SK-N-MC (cell line): ENCODE measurements at regions not wholly inside any gene's neighbourhood (a gene's known extent, or its start where the extent isn't known, plus 50 kb on each side); places are given as distances from the start of the nearest gene placed in this dataset.

ENCODE experiments used
- EZH2 ChIP-seq: fragments of 200-600 bp; sonication (generic); IDR thresholded peaks from one replicate; pipeline ENCODE4 v1.6.1; 2017; ENCODE audit warnings: antibody characterized with exemption
- POLR2AphosphoS5 ChIP-seq: IDR thresholded peaks from 2 replicates; pipeline ENCODE4 v1.6.1; 2012; ENCODE audit warnings: mild to moderate bottlenecking, low read depth, low read length, borderline replicate concordance

DNA sequence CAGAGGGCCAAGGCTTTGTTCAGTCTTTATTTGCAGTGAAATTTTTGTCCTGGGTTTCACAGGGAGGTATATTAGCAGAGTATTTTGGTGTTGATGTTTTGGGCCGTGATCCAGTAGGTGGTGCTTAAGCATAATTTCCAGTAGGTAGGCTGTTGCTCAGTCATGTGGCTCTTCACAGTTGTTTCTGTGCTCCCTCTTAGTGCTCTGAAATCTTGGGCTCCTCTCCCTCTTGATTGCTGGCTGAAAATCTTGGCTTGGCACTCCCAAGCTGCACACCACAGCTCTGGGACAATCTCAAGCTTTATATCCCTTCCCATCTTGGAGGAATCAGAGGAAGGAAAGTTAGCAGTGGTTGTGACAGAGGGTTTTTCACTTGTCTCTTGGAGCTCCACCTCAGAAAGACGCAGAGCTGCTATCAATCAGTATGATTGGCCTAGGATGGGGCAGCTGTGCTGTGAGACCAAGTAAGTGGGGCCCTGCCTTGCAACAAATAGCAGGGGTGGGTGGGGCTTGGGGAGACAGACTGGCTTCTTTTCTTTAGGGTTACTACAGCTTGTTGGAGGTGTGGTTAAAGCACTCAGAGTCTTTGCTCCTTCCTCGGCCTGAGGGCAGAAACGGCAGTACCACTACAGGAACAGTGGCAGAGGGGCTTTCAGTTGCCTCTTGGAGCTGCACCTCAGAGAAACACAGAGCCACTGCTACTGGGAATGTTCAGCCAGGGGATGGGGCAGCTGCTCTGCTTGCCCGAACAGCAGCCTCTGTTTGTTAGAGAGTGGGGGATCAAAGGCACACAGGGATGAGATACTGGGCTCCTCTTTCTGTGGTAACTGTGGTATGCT lies 627.0 kb downstream of the SI start:
- no peak for TF ChIP-seq POLR2AphosphoS5
- no peak for TF ChIP-seq EZH2
